NT2/D1 (cell line): ENCODE measurements at regions not wholly inside any gene's neighbourhood (a gene's known extent, or its start where the extent isn't known, plus 50 kb on each side); places are given as distances from the start of the nearest gene placed in this dataset.

ENCODE experiments used
- YY1 ChIP-seq: IDR thresholded peaks from 2 replicates; pipeline ENCODE4 v1.6.1; 2011; ENCODE audit not compliant: insufficient read length, insufficient read depth
- ZNF274 ChIP-seq: IDR thresholded peaks from 2 replicates; pipeline ENCODE4 v1.6.1; 2011; ENCODE audit warnings: mild to moderate bottlenecking, low read depth, low read length

GRCh38 chr3:65196663-65197062, 508.9 kb upstream of the ADAMTS9 start:
- TF ChIP-seq YY1 (no peak), ZNF274 (no peak)
